H1 (cell line): ENCODE measurements at regions not wholly inside any gene's neighbourhood (a gene's known extent, or its start where the extent isn't known, plus 50 kb on each side); places are given as distances from the start of the nearest gene placed in this dataset.

ENCODE experiments used
- CTCF ChIA-PET: fragments of 300-600 bp; sonication (Branson Sonifier 250); formaldehyde crosslinking; loops from one replicate; lab custom pipeline; 2021; ENCODE audit not compliant: partially characterized antibody; lab: Charles Lee
- POLR2A ChIA-PET: fragments of 300-600 bp; sonication (Branson Sonifier 250); formaldehyde crosslinking; loops from one replicate; lab custom pipeline; 2021; ENCODE audit warnings: inconsistent platforms; ENCODE audit not compliant: partially characterized antibody; lab: Charles Lee
- DNase-seq, 2 experiments: peaks; one replicate each; pipeline versions ENCODE4 v3.0.0 to v3.0.0-alpha.2; 2010 to 2022; ENCODE audit warnings: low spot score in 2 of 2, low read depth in 1 of 2, mixed read lengths in 1 of 2
- FAIRE-seq: peaks from 2 replicates; lab custom pipeline; 2011; peaks lifted over from hg19 to GRCh38; lab: Jason Lieb, UNC
- H2AFZ ChIP-seq: 2 replicates; pipeline ENCODE4 v1.8.1; 2012; ENCODE audit warnings: low read length, inconsistent platforms
- H2AK5ac ChIP-seq: 2 replicates; pipeline ENCODE4 v1.6.1; 2013; ENCODE audit warnings: low read depth, low read length
- H2BK120ac ChIP-seq: replicated peaks from 2 replicates; pipeline ENCODE3; 2013; ENCODE audit warnings: low read depth, low read length, inconsistent platforms
- H2BK12ac ChIP-seq: 2 replicates; pipeline ENCODE4 v1.6.1; 2013; ENCODE audit warnings: low read depth, low read length
- H2BK15ac ChIP-seq: 2 replicates; pipeline ENCODE4 v1.6.1; 2013; ENCODE audit warnings: low read length
- H2BK20ac ChIP-seq: 2 replicates; pipeline ENCODE4 v1.6.1; 2013; ENCODE audit warnings: low read length
- H2BK5ac ChIP-seq: 2 replicates; pipeline ENCODE4 v1.6.1; 2013; ENCODE audit warnings: low read depth, low read length
- H3K14ac ChIP-seq: 2 replicates; pipeline ENCODE4 v1.6.1; 2013; ENCODE audit warnings: inconsistent platforms; ENCODE audit not compliant: insufficient read length
- H3K18ac ChIP-seq: 2 replicates; pipeline ENCODE4 v1.6.1; 2013; ENCODE audit warnings: low read length; ENCODE audit errors: extremely low read depth
- H3K23ac ChIP-seq: 2 replicates; pipeline ENCODE4 v1.6.1; 2013; ENCODE audit warnings: inconsistent platforms; ENCODE audit not compliant: insufficient read length
- H3K23me2 ChIP-seq: 2 replicates; pipeline ENCODE4 v1.6.1; 2013; ENCODE audit warnings: low read depth, low read length
- H3K27ac ChIP-seq: 2 replicates; pipeline ENCODE4 v1.6.1; 2011; ENCODE audit warnings: low read depth, low read length, inconsistent platforms
- H3K27me3 ChIP-seq, 4 experiments: replicated peaks in 1 of 4; 1 replicate in 1 of 4; 2 replicates in 3 of 4; pipeline versions ENCODE4 v1.6.1 to v1.8.1; 2011 to 2013; ENCODE audit warnings: low read length in 3 of 4, mild to moderate bottlenecking in 3 of 4, inconsistent platforms in 2 of 4, mixed read lengths in 2 of 4, moderate library complexity in 1 of 4; ENCODE audit not compliant: control insufficient read depth in 3 of 4, insufficient read depth in 3 of 4; ENCODE audit errors: extremely low read depth in 1 of 4
- H3K36me3 ChIP-seq, 4 experiments: 2 replicates each; pipeline versions ENCODE4 v1.6.1 to v1.8.1; 2011 to 2013; ENCODE audit warnings: mild to moderate bottlenecking in 4 of 4, low read length in 3 of 4, moderate library complexity in 2 of 4, control low read depth in 1 of 4, inconsistent platforms in 1 of 4; ENCODE audit not compliant: insufficient read depth in 4 of 4, control insufficient read depth in 2 of 4
- H3K4ac ChIP-seq: replicated peaks from 2 replicates; pipeline ENCODE3; 2013; ENCODE audit warnings: low read length, low read depth, mixed read lengths, inconsistent platforms; ENCODE audit not compliant: insufficient read length
- H3K4me1 ChIP-seq, 4 experiments: replicated peaks in 1 of 4; 1 replicate in 1 of 4; 2 replicates in 3 of 4; pipeline versions ENCODE4 v1.6.1 to v1.8.1; 2011 to 2013; ENCODE audit warnings: low read length in 3 of 4, inconsistent platforms in 2 of 4, mixed read lengths in 1 of 4; ENCODE audit not compliant: insufficient read depth in 4 of 4, control insufficient read depth in 3 of 4
- H3K4me2 ChIP-seq, 2 experiments: 2 replicates each; pipeline versions ENCODE4 v1.6.1 to v1.8.1; 2011 to 2013; ENCODE audit warnings: low read depth in 2 of 2, low read length in 2 of 2, control low read depth in 1 of 2, inconsistent platforms in 1 of 2, mild to moderate bottlenecking in 1 of 2; ENCODE audit not compliant: insufficient read depth in 1 of 2
- H3K4me3 ChIP-seq, 4 experiments: fragments of 200-600, 300-600 bp in 1 of 4; sonication (generic), shearing (Covaris generic), sonication (Bioruptor Twin) in 1 of 4; 2 replicates each; pipeline versions ENCODE4 v1.5.1 to v1.8.1; 2011 to 2016; ENCODE audit warnings: low read length in 4 of 4, low read depth in 3 of 4, control low read depth in 2 of 4, inconsistent platforms in 2 of 4, mild to moderate bottlenecking in 2 of 4, mixed read lengths in 1 of 4, moderate library complexity in 1 of 4; ENCODE audit not compliant: insufficient read depth in 2 of 4; ENCODE audit errors: extremely low read depth in 1 of 4
- H3K56ac ChIP-seq: replicated peaks from 2 replicates; pipeline ENCODE3; 2013; ENCODE audit warnings: low read depth, mild to moderate bottlenecking, mixed read lengths, low read length, inconsistent platforms; ENCODE audit not compliant: insufficient read length
- H3K79me1 ChIP-seq: 2 replicates; pipeline ENCODE4 v1.6.1; 2013; ENCODE audit warnings: low read depth, low read length, control low read depth
- H3K79me2 ChIP-seq, 2 experiments: 2 replicates each; pipeline versions ENCODE4 v1.6.1 to v1.8.1; 2012 to 2013; ENCODE audit warnings: low read length in 2 of 2, mild to moderate bottlenecking in 2 of 2, inconsistent platforms in 1 of 2; ENCODE audit not compliant: insufficient read depth in 2 of 2, control insufficient read depth in 1 of 2
- H3K9ac ChIP-seq, 4 experiments: replicated peaks in 1 of 4; 1 replicate in 1 of 4; 2 replicates in 3 of 4; pipeline versions ENCODE4 v1.6.1 to v1.8.1; 2011 to 2013; ENCODE audit warnings: low read depth in 3 of 4, low read length in 3 of 4, control low read depth in 2 of 4, mild to moderate bottlenecking in 2 of 4, moderate library complexity in 2 of 4, inconsistent platforms in 1 of 4; ENCODE audit errors: extremely low read depth in 1 of 4
- H3K9me3 ChIP-seq, 2 experiments: 2 replicates each; pipeline versions ENCODE4 v1.6.1 to v1.8.1; 2012 to 2013; ENCODE audit warnings: mild to moderate bottlenecking in 2 of 2, moderate library complexity in 2 of 2, control low read depth in 1 of 2, inconsistent platforms in 1 of 2, low read depth in 1 of 2, low read length in 1 of 2, mixed read lengths in 1 of 2; ENCODE audit not compliant: insufficient read depth in 2 of 2
- H4K20me1 ChIP-seq, 2 experiments: replicated peaks in 1 of 2; 2 replicates each; pipeline versions ENCODE3 to v1.8.1; 2011 to 2013; ENCODE audit warnings: inconsistent platforms in 2 of 2, low read length in 2 of 2, mild to moderate bottlenecking in 1 of 2; ENCODE audit not compliant: insufficient read depth in 2 of 2, control insufficient read depth in 1 of 2
- H4K5ac ChIP-seq: 2 replicates; pipeline ENCODE4 v1.6.1; 2013; ENCODE audit warnings: low read length, low read depth, mixed read lengths, inconsistent platforms; ENCODE audit not compliant: insufficient read length
- H4K8ac ChIP-seq: 2 replicates; pipeline ENCODE4 v1.8.0; 2013; ENCODE audit warnings: mild to moderate bottlenecking, moderate library complexity, low read length, inconsistent platforms; ENCODE audit not compliant: insufficient read depth; ENCODE audit errors: extremely low read depth
- H4K91ac ChIP-seq: replicated peaks from 2 replicates; pipeline ENCODE3; 2013; ENCODE audit warnings: low read length, mixed read lengths, inconsistent platforms; ENCODE audit not compliant: insufficient read length
- NRF1 ChIP-seq: IDR thresholded peaks from 2 replicates; pipeline ENCODE4 v1.6.1; 2011; ENCODE audit warnings: mild to moderate bottlenecking, low read depth, low read length, improper control_type of control experiment
- WGBS, 2 experiments: shearing (Covaris generic) in 1 of 2; methylation state at CpG; one replicate each; pipeline versions ENCODE4 v1.1.6 to v1.1.7; 2013 to 2015; ENCODE audit warnings: low lambda C conversion rate in 2 of 2, mixed read lengths in 2 of 2, inconsistent platforms in 1 of 2, low coverage in 1 of 2, missing lambda C conversion rate in 1 of 2; ENCODE audit not compliant: insufficient replicate concordance in 2 of 2, insufficient coverage in 1 of 2, insufficient read length in 1 of 2; ENCODE audit errors: extremely low coverage in 1 of 2, missing lambda C conversion rate in 1 of 2; 5-methylcytosine and 5-hydroxymethylcytosine counted together

- TF ChIP-seq NRF1, result no peak
- Histone ChIP-seq H2AK5ac (no peak overlapping the region), H3K4ac (no peak overlapping the region), H3K79me1 (no peaks in the 10 kb centered on the region), H3K14ac (no peak overlapping the region), H4K8ac (no peak overlapping the region), H3K27me3 (no peaks in the 10 kb centered on the region), H2BK120ac (no peak overlapping the region), H2BK15ac (no peak overlapping the region), H3K79me2 (no peaks in the 10 kb centered on the region), H3K18ac (no peak overlapping the region), H3K9ac (no peak overlapping the region), H3K56ac (no peak overlapping the region), H2AFZ (no peak overlapping the region), H4K91ac (no peak overlapping the region), H2BK20ac (no peak overlapping the region), H4K5ac (no peak overlapping the region), H3K4me1 (no peaks in the 10 kb centered on the region), H3K23ac (no peak overlapping the region), H2BK12ac (no peak overlapping the region), H2BK5ac (no peak overlapping the region), H3K36me3 (no peaks in the 10 kb centered on the region), H3K4me3 (no peak overlapping the region), H3K27ac (no peak overlapping the region), H3K4me2 (no peak overlapping the region), H4K20me1 (no peaks in the 10 kb centered on the region), H3K9me3 (no peaks in the 10 kb centered on the region), H3K23me2 (no peaks in the 10 kb centered on the region)
- CTCF ChIA-PET, result no interaction called here
- FAIRE-seq (no peak), DNase-seq (no peak)
- POLR2A ChIA-PET, result no interaction called here
- 83% methylated on average over 2 of the region's 2 CpGs; no CpG with 5 or more reads in 1 of the 2 experiments for WGBS, 2 experiments
These were observed 160.7 kb upstream of the ZSWIM2 start for GRCh38 chr2:187009483-187010239.
